NCI-H2107 treated with DMSO at 0.1 percent for 48 hours (cell line): ENCODE measurements at regions not wholly inside any gene's neighbourhood (a gene's known extent, or its start where the extent isn't known, plus 50 kb on each side); places are given as distances from the start of the nearest gene placed in this dataset.

ENCODE experiments used
- DNase-seq: peaks from one replicate; lab custom pipeline; 2025; ENCODE audit not compliant: unreplicated experiment; lab: John Stamatoyannopoulos, UW

DNA sequence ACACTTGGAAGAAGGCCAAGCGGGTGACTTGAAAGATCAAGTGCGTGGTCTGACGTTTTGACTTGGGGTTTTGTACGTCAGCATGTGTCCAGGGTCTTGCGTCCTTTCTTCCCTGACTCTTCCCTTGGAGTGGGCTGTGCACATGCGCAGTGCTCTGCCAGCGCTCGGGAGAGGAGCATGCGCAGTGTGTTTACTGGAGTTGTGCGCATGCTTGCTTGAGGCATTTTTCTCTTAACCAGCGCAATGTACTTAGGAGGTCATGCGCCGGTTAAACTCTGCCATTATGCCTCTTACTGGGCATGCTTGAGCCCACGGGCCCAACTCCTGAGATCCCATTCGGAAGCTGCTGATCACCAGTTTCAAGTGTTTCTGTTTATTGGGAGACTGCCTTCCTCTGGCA, 242.5 kb upstream of the AJAP1 start:
- no peak for DNase-seq

GRCh38 chr1:4415476-4415875, 238.9 kb upstream of the AJAP1 start:
- no peak for DNase-seq

DNA sequence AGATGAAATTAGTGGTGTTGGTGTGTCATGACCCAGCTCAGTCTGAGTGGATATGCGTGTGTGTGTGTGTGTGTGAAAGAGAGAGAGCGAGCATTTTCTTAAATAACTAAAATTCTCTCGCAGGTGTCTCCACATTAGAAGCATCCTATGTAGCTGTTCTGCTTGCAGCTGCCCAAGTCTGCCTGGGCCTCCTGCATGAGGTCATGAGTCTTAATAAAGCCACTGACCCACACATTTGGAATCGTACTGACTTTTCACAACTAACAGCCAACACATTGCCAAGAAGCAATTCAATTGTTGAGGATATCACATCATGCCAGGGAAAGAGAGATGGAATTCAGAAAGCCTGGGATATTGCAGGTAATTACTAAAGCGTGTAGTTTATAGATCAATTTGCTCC, 238.2 kb upstream of the AJAP1 start:
- DNase-seq: no peak

DNA sequence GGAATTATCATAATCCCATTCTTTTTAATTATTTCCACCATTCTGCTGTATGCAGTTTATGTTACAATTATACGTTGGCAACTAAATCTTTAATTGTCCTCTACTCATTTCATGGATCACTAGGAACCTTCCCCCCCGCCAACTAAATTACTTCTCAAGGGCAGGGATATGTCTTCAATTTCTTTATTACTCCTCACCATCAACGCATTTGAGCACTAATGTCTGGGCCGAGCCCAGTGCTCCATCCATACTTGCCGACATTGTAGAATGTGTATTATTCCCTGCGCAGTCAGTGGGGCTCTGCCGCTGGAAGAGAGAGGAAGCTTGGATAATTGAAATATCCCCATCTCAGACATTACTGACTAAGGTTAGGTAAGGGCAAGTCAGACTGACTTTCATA, 236.4 kb upstream of the AJAP1 start:
- no peak for DNase-seq

DNA sequence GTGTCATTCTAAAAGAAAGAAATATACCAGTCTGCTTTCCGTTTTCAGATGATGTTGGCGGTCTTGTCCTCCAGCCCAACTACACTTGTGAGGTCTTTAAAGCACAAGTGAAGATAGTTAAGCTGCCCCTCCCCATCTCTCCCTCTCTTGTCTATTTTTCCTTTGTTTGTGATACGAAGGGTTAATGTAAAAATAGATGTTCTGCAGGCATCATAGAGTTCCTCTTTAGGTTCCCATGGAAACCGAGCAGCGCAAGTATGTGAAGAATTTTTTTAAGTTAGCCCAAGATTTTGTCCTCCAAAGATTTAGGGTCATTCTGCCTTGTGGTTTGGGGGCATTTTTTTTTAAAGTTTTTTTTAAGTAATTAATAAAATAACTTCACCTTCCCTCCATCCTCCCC, 232.4 kb upstream of the AJAP1 start:
- no peak for DNase-seq

DNA sequence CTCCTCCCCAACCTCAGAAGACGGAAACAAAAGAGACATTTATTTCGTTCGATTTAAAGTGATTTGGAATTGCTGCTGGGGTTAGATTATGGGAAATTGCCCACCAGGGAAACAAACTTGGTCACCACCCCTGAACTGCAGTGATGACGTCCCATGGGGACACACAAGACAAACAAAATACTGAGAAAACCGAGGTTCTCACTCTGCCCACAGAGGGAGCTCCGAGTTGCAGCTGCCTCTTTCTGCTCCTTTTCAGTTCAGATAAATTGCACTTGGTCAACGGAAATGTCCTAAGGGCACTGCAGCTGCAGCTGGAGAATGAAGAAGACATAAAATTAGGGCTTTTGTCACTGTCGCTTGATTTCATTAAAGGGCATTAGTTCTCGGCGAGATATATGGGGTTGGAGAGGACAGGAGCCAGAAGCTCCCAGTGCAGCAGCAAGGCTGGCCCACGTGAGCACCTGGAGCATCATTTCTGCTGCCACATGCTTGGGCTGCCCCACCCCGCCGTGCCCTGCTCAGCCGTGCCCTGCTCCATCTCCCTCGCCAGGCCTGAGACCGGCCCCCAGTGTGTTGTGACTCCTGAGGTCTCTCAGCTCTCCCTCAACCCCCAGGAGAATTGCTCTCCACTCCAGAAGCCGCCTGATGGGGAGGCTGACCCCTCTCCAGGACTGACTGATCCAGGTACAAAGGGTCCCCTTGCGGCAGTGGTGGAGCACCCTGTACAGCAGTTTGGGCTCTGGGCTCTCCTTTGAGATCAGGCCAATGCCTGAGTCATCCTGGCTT, 231.7 kb upstream of the AJAP1 start:
- DNase-seq: no peak

DNA sequence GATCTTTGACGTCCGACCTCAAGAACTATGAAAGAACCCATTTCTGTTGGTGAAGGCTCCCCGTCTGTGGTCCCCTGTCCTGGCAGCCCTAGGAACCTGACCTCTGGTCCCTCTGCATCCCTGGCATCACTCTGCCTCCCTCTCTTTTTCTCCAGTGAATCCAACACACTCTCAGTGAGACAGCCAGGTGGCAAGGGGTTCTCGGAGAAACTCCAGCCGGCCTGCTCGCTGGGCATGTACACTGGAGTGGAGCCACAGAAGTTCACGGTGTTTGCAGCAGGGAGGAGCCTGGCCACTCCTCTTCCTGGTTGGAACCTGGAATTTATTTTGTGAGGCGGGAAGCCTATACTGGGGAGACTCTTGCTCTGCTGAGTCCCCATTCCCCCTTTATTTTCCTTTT, 230.2 kb upstream of the AJAP1 start:
- no peak for DNase-seq

DNA sequence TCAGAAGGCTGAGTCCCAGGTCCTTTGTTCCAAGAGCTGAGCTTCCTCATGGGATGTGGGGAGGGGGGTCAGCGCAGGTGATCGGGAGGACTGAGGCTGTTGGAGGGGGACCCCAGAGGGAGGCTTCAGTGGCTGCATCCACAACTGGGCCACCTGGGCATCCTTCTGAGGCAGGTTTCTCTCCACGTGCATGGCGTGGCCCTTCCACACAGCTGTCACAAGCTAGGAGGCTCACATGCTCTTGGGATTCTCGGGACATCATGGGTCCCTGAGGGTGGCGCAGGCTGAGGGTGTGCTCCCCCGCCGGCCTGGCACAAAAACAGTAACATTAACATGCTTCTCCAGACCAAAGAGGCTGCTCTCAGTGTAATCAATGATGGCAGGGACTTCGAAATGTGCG, 229.6 kb upstream of the AJAP1 start:
- no peak for DNase-seq

GRCh38 chr1:4425892-4426291, 228.5 kb upstream of the AJAP1 start:
- DNase-seq: no peak

- no peak for DNase-seq
These were observed 225.7 kb upstream of the AJAP1 start for GRCh38 chr1:4428711-4429110.

GRCh38 chr1:4430406-4431365, 223.7 kb upstream of the AJAP1 start:
- no peak for DNase-seq

DNA sequence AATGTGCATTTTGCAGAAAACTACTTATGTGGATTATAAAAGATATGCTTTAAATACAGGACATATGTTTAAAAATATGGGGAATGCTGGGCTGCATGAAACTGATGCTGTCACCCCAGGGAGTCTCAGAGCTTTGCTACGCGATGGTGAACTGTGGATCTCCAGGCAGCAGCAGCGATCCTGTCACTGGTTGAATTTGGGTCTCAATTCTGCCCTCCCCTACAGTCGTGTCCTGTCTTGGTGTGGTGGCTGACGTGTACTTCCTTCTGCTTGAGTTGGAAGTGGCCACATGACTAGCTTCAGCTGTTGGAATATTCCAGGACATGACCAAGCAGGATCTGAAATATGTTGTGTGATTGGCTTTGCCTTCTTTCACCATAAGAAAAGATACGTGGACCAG, 222.9 kb upstream of the AJAP1 start:
- DNase-seq: no peak

DNA sequence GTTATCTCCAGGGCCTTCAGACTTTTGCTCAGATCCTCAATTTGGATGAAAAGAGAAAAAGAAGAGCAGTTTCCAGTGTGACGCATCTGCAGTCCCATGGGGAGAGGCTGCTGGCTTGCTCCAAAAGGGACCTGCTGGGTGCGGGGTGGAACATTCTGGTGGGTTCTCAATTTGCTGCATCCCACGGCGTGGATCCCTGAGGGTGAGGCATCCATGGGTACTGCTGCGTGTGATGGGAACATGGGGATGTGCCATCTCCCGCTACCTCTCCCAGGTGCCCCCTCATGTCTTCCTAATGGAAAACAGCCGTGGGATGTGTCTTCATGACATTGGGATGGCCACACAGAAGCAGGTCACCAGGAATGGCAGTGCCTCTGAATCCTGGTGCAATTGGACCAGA, 221.3 kb upstream of the AJAP1 start:
- DNase-seq: no peak

- no peak for DNase-seq
These were observed 210.3 kb upstream of the AJAP1 start for GRCh38 chr1:4444086-4444485.

GRCh38 chr1:4447778-4448420, 206.5 kb upstream of the AJAP1 start:
- DNase-seq: no peak

GRCh38 chr1:4449972-4450371, 204.4 kb upstream of the AJAP1 start:
- no peak for DNase-seq

- DNase-seq: no peak
These were observed 201.7 kb upstream of the AJAP1 start for GRCh38 chr1:4452701-4453100.

DNA sequence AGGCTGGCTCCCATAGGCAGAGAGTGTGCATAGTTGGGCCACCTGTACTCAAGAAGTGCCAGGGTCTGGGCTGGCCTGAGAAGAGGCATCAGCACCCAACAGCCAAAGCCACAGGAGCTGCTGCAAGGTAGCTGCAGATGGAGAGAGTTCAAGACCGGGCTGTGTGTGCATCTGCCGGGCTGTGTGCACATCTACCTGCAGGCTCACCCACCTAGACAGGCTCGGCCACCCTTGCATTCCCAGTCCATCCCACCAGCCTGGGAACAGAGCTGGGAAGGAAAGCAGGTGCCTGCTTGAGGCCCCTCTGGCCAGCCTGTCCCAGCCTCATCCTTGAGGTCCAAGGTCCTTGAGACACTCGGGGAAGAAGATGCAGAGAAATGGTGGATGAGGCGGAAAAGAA, 194.4 kb upstream of the AJAP1 start:
- DNase-seq: no peak

DNA sequence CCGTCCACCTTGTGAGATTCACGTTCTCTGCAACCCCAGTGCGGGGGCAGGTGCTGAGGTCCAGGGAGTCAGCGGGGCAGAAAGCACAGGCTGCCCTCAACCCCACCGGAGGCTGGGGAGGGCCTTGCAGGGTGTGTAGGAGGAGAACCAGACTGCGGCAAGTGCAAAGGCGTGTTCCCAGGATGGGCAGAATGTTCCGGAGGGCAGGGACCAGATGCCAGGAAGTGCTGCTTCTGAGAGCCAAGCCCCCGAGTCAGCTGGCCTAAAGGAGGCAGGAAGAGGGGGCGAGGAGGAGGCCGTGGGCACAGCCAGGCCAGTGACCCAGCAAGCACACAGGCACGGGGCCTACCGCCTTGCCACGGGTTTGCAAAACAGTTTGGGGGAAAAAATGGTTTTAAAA, 193.8 kb upstream of the AJAP1 start:
- no peak for DNase-seq

GRCh38 chr1:4461726-4462290, 192.6 kb upstream of the AJAP1 start:
- no peak for DNase-seq

DNA sequence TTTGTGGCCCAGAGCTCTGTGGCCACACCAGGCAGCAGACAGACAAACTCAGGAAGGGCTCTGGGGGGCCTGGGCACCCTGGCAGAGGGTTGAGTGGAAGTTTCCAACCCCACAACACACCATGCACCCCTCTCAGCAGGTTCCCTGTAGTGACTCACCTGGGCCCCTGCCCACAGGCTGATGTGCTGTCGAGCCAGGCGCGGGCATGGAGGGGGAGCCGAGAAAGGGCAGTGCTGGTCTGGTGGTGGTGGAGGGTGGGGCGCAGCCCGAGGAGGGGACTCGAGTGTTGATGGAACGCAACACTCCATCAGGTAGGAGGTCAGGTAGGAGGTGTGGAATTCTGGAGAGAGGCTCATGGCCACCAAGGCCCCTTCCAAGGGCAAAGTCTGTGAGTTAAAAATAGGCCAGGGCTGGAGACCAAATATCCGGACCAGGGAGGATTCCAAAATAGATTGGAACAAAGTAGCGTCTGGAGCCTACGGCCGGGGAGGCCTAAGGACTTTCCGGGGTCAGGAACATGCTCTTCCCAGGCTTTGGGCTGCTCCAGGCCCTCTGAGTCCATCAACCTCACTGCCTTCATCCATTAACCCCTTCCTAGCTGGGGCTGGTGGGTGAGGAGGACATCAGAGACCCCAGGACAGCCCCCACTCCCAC, 191.5 kb upstream of the AJAP1 start:
- DNase-seq: no peak
